ACHN (cell line): ENCODE measurements at regions not wholly inside any gene's neighbourhood (a gene's known extent, or its start where the extent isn't known, plus 50 kb on each side); places are given as distances from the start of the nearest gene placed in this dataset.

Source experiments
- DNase-seq: peaks from one replicate; pipeline ENCODE4 v3.0.0-alpha.2; 2015
- in situ Hi-C: cut with HindIII; loops from 2 replicates; pipeline ENCODE4 v1.10.0; 2017; ENCODE audit warnings: low sequenced_read_pairs, low pct_ligation_motif_present, low pct_unique_long_range_greater_than_20kb

DNA sequence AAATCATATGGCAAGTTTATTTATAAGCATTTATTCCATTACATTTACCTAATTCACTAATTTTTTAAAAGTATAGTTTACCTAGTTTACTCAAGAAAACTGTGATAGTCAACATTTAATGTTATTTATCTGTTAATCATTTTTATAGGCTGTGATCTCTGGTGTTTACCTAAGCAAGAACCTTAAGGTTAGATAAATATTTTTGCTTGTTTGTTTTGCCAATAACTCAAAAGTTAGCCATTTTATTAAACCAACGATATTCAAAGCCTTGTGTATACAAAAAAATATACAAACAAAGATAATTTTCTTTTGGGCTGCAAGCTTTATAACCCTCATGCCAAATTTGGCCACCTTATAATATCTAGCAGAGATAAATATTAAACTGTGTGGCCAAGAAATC lies 157.3 kb downstream of the SLCO1B3 start:
- no peak for DNase-seq
- in situ Hi-C loops = no loop called here

DNA sequence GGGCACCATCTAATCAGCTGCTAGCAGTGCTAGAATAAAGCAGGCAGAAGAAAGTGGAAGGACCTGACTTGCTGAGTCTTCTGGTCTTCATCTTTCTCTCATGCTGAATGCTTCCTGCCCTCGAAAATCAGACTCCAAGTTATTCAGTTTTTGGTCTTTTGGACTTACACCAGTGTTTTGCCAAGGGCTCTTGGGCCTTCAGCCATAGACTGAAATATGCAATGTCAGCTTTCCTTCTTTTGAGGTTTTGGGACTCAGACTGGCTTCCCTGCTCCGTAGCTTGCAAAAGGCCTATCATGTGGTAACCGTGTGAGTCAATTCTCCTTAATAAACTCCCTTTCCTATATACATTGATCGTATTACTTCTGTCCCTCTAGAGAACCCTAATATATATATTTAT lies 159.3 kb downstream of the SLCO1B3 start:
- DNase-seq = no peak
- in situ Hi-C loops = no loop called here

DNA sequence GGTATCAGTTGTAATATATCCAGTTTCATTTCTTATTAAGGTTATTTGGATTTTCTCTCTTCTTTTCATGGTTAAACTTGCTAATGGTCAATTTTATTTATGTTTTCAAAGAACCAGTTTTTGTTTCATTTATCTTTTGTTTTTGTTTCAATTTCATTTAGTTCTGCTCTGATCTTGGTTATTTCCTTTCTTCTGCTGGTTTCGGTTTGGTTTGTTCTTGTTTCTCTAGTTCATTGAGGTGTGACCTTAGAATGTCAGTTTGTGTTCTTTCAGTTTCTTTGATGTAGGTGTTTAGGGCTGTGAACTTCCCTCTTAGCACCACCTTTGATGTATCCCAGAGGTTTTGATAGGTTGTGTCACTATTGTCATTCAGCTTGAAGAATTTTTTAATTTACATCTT lies 145.6 kb upstream of the SLCO1B1 start:
- in situ Hi-C loops = no loop called here
- DNase-seq = no peak

DNA sequence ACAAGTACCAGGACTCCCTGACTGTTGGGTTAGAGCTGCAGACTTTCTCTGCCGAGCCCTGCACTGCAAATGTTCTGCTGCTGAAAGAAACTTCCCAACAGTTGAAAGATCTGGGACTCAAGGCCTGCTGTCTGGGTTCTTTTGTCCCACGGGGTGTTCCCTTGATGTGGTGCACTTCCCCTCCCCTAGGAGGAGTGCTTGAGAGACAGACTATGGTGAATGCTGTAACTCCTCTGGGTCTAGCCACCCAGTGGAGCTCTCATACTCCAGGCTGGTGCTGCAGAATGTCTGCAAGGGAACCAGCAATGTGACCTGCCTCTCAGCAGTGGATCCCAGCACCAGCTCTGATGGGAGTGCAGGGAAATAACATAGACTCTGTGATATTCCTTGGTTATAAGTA lies 129.2 kb upstream of the SLCO1B1 start:
- in situ Hi-C loops = no loop called here
- DNase-seq = no peak

GRCh38 chr12:21025656-21026055 lies 105.3 kb upstream of the SLCO1B1 start:
- in situ Hi-C loops = no loop called here
- DNase-seq = no peak

GRCh38 chr12:21026302-21026701 lies 104.7 kb upstream of the SLCO1B1 start:
- in situ Hi-C loops = no loop called here
- DNase-seq = no peak

DNA sequence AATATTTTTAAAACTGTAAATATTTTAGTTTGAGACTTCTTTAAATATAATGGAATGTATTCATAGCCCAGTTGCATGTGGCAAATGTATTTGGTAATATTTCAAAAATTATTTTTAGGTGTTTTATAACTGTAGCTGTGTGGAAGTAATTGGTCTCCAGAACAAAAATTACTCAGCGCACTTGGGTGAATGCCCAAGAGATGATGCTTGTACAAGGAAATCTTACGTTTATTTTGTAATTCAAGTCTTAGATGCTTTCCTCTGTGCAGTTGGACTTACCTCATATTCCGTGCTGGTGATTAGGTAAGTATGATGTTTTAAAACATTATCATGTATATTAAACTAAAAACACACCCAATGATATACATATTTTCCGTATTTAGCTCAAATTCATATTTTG lies 76.7 kb upstream of the SLCO1B1 start:
- DNase-seq = no peak
- in situ Hi-C loops = no loop called here

DNA sequence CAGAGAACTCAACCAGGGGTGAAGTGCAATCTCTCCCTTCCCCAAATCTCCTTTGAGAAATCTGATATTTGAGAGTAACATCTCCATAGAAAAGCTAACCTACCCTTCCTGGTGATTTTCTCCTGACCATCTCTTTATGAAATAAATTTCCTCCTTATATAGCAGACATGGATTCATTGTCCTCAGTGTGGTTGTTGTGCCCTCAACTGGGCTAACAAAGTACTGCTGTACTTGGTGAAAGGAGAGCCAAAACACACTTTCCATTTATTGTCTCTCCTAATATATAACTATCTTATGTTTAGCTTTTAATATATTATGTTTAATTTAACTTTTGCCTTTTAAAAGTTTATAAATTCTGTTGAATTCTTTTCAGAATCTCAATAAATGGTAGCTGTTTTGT lies 65.1 kb upstream of the SLCO1B1 start:
- in situ Hi-C loops = no loop called here
- DNase-seq = peak; percentile 40

DNA sequence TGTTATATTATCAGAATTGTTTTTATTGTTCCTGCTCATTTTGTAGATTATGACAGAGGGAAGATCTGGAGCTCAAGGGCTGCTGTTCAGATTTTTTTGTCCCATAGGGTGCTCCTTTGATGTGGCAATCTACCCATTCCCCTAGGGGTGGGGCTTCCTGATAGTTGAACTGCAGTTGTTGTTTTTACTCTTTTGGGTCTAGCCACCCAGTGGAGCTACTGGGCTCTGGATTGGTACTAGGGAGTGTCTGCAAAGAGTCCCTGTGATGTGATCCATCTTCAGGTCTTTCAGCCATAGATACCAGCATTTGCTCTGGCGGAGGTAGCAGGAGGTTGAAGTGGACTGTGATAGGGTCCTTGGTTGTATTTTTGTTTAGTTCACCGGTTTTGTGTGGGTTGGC lies 57.9 kb upstream of the SLCO1B1 start:
- no peak for DNase-seq
- in situ Hi-C loops = no loop called here

- peak; percentile 37 for DNase-seq
- in situ Hi-C loops = no loop called here
These were observed 57.1 kb upstream of the SLCO1B1 start for GRCh38 chr12:21073822-21074460.
